ENCODE measurements at regions not wholly inside any gene's neighbourhood (a gene's known extent, or its start where the extent isn't known, plus 50 kb on each side); places are given as distances from the start of the nearest gene placed in this dataset.
A peak's percentile ranks its signal among the peaks of the same experiment; 100 is the strongest.

- TF ChIP-seq, protein P1, sequence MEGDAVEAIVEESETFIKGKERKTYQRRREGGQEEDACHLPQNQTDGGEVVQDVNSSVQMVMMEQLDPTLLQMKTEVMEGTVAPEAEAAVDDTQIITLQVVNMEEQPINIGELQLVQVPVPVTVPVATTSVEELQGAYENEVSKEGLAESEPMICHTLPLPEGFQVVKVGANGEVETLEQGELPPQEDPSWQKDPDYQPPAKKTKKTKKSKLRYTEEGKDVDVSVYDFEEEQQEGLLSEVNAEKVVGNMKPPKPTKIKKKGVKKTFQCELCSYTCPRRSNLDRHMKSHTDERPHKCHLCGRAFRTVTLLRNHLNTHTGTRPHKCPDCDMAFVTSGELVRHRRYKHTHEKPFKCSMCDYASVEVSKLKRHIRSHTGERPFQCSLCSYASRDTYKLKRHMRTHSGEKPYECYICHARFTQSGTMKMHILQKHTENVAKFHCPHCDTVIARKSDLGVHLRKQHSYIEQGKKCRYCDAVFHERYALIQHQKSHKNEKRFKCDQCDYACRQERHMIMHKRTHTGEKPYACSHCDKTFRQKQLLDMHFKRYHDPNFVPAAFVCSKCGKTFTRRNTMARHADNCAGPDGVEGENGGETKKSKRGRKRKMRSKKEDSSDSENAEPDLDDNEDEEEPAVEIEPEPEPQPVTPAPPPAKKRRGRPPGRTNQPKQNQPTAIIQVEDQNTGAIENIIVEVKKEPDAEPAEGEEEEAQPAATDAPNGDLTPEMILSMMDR (IDR thresholded peaks at IDR 0.05; ENCODE audit: insufficient read depth, missing control alignments), result no peak
- DNase-seq (ENCODE audit: insufficient read length, low spot score) (no peak), FAIRE-seq (no peak)
These were observed 290.0 kb upstream of the GADL1 start for GRCh38 chr3:31184261-31185061.

DNA sequence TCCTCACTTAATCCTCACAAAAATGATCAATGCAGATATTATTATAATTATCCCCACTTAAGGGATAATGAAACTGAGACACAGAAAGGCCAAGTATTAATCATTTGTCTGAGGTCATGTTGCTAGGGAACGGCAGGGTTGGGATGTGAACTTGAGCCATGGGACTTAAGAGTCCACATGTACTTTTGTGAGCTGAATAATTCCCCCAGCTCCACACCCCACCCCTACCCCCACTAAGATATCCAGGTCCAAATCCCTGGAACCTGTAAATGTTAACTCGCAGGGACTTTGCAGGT lies 290.5 kb upstream of the GADL1 start:
- DNase-seq (ENCODE audit: insufficient read length, low spot score), result peak; percentile 22
- no peak for FAIRE-seq
- TF ChIP-seq, protein P1 (IDR thresholded peaks at IDR 0.05; ENCODE audit: insufficient read depth, missing control alignments), result no peak

- DNase-seq (ENCODE audit: insufficient read length, low spot score), result no peak
- FAIRE-seq, result no peak
- TF ChIP-seq, protein P1 (IDR thresholded peaks at IDR 0.05; ENCODE audit: insufficient read depth, missing control alignments), result no peak
These were observed 291.6 kb upstream of the GADL1 start for GRCh38 chr3:31186041-31186440.

GRCh38 chr3:31187380-31187779 lies 292.9 kb upstream of the GADL1 start:
- DNase-seq (ENCODE audit: insufficient read length, low spot score) (no peak), FAIRE-seq (no peak)
- TF ChIP-seq, protein P1 (IDR thresholded peaks at IDR 0.05; ENCODE audit: insufficient read depth, missing control alignments), result no peak

GRCh38 chr3:31188112-31188511 lies 293.7 kb upstream of the GADL1 start:
- no peak for FAIRE-seq
- TF ChIP-seq, protein P1 (IDR thresholded peaks at IDR 0.05; ENCODE audit: insufficient read depth, missing control alignments), result no peak

GRCh38 chr3:31189330-31189729 lies 294.9 kb upstream of the GADL1 start:
- TF ChIP-seq, protein P1 (IDR thresholded peaks at IDR 0.05; ENCODE audit: insufficient read depth, missing control alignments), result no peak
- no peak for FAIRE-seq

More at GRCh38 chr3:31188112-31188511, 293.7 kb upstream of the GADL1 start:
- no peak for DNase-seq (ENCODE audit: insufficient read length, low spot score)

GRCh38 chr3:31189971-31190370 lies 295.5 kb upstream of the GADL1 start:
- TF ChIP-seq, protein P1 (IDR thresholded peaks at IDR 0.05; ENCODE audit: insufficient read depth, missing control alignments), result no peak
- no peak for DNase-seq (ENCODE audit: insufficient read length, low spot score)
- FAIRE-seq, result no peak

More at GRCh38 chr3:31189330-31189729, 294.9 kb upstream of the GADL1 start:
- no peak for DNase-seq (ENCODE audit: insufficient read length, low spot score)

Measured in D721Med (cell line).